HUES48 (cell line): ENCODE measurements at regions not wholly inside any gene's neighbourhood (a gene's known extent, or its start where the extent isn't known, plus 50 kb on each side); places are given as distances from the start of the nearest gene placed in this dataset.
"Not testable (repeated sequence)": the region's sequence is repeated elsewhere in the genome, so short reads cannot be mapped to it uniquely, and the experiment has no call there.

Experiments used
- H3K27ac ChIP-seq: one replicate; pipeline ENCODE4 v1.7.0; 2013; ENCODE audit warnings: low read depth, low read length, inconsistent platforms
- H3K27me3 ChIP-seq: 2 replicates; pipeline ENCODE4 v1.6.1; 2013; ENCODE audit warnings: mild to moderate bottlenecking, low read length; ENCODE audit not compliant: control insufficient read depth, insufficient read depth
- H3K36me3 ChIP-seq: 2 replicates; pipeline ENCODE4 v1.6.1; 2013; ENCODE audit warnings: low read length; ENCODE audit not compliant: control insufficient read depth, insufficient read depth
- H3K4me1 ChIP-seq: 2 replicates; pipeline ENCODE4 v1.6.1; 2013; ENCODE audit warnings: mild to moderate bottlenecking, low read length; ENCODE audit not compliant: control insufficient read depth, insufficient read depth
- H3K4me3 ChIP-seq: 2 replicates; pipeline ENCODE4 v1.5.1; 2013; ENCODE audit warnings: mild to moderate bottlenecking, low read depth, low read length
- H3K9ac ChIP-seq: 2 replicates; pipeline ENCODE4 v1.6.1; 2013; ENCODE audit warnings: mild to moderate bottlenecking, low read depth, low read length, moderate library complexity
- H3K9me3 ChIP-seq: 2 replicates; pipeline ENCODE4 v1.6.1; 2013; ENCODE audit warnings: low read length; ENCODE audit not compliant: control insufficient read depth, insufficient read depth

GRCh38 chr2:120540719-120541552, 194.7 kb upstream of the GLI2 start:
- Histone ChIP-seq H3K27ac (no peak overlapping the region), H3K9ac (no peak overlapping the region)

DNA sequence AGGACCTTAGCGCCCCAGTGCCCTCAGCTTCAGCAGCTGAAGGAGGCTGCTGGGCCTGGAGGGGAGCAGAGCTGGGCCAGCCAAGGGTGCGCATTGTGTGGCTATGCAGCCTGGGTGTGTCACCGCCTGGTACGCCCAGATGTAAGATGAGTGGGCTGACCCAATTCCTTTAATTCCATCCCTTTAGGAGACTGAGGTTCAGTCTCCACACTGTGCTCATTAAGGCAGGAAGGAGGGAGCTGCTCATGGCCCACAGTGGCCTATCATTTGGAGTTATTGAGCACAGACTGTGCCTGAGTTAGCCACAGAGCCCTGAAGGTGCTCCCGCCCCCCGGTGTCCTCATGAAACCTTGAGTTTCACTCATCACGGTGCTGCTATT, 194.1 kb upstream of the GLI2 start:
- Histone ChIP-seq H3K27me3 (peaks cover 9% of the 10 kb centered on the region), H3K36me3 (no peaks in the 10 kb centered on the region), H3K9me3 (no peaks in the 10 kb centered on the region), H3K27ac (no peak overlapping the region), H3K4me3 (no peak overlapping the region), H3K4me1 (peaks cover 6% of the 10 kb centered on the region; the same call in 1 of the 2 replicates), H3K9ac (no peak overlapping the region)

More at GRCh38 chr2:120540719-120541552, 194.7 kb upstream of the GLI2 start:
- Histone ChIP-seq H3K36me3 (no peaks in the 10 kb centered on the region), H3K27me3 (peaks cover 9% of the 10 kb centered on the region), H3K4me3 (no peak overlapping the region), H3K4me1 (peaks cover 4% of the 10 kb centered on the region; the same call in 1 of the 2 replicates), H3K9me3 (no peaks in the 10 kb centered on the region)

DNA sequence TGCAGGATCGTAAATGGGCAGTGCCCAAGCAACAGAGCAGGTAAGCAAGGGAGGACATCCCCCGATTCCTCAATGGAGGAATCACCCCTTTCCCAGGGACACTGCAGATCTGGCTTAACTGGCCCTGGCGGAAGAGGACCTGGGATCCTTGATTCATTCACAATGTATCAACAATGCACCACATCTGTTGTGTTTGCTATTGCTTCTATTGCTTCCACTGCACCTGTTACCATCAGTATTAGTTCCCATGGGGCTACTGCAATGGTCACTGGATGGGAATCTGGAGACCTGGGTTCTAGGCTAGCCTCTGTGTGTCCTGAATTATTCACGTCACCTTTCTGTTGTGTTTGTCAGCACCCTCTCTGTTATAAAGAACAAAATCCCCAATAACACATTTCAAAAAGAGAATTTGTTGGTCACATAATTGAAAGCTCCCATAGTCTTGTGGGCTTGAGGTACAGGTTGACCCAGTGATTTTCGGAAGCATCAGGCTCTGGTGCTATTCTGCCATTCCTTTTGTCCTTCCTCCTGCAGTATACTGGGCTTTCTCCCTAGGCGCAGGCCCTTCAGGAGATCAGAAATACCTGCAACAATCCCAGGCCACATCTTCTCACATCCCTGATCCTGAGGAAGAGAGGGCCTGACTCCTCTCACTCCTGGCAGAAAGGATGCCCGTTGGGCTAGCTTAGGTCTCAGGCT, 193.5 kb upstream of the GLI2 start:
- no peaks in the 10 kb centered on the region for H3K36me3 ChIP-seq
- H3K4me1 ChIP-seq: peaks cover 6% of the 10 kb centered on the region; the same call in 1 of the 2 replicates
- no peak overlapping the region for H3K27ac ChIP-seq
- H3K9me3 ChIP-seq: no peaks in the 10 kb centered on the region
- H3K27me3 ChIP-seq: peaks cover 9% of the 10 kb centered on the region
- H3K9ac ChIP-seq: no peak overlapping the region
- no peak overlapping the region for H3K4me3 ChIP-seq

DNA sequence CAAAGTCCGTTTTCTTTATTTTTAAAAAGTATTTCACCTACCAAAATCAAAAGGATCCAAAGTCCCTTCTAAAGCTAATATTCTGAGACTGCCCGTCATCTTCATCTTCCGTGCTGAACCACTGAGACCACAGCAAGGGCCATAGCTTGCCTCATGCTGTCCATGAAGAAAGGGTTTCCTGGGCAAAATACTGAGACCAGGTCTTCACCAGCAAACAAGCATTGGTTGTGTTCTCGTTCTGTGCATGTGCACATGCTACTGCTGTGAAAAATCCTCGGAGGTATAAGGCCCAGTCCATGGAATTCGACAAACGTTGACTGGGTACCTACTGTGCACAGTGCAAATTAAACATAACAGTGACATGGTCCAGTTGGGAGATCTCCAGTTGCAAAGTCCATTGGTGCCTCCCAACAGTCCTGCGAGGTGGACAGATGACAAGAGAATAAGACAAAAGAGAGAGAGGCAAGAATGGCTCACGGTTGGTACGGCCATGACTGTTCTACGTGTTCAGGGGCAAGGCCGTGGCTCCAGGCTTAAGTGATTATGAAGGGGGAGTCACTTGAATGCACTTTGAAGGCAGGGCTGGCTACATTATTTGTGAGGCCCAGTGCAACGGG, 192.6 kb upstream of the GLI2 start:
- Histone ChIP-seq H3K27ac (no peak overlapping the region), H3K4me1 (peaks cover 6% of the 10 kb centered on the region; the same call in 1 of the 2 replicates), H3K4me3 (no peak overlapping the region), H3K9ac (no peak overlapping the region), H3K36me3 (no peaks in the 10 kb centered on the region), H3K27me3 (peaks cover 9% of the 10 kb centered on the region), H3K9me3 (no peaks in the 10 kb centered on the region)

GRCh38 chr2:120543899-120544298, 191.8 kb upstream of the GLI2 start:
- Histone ChIP-seq H3K27ac (no peak overlapping the region), H3K27me3 (peaks cover 9% of the 10 kb centered on the region), H3K36me3 (no peaks in the 10 kb centered on the region), H3K4me1 (peaks cover 6% of the 10 kb centered on the region; the same call in 1 of the 2 replicates), H3K9me3 (no peaks in the 10 kb centered on the region), H3K9ac (no peak overlapping the region), H3K4me3 (no peak overlapping the region)

DNA sequence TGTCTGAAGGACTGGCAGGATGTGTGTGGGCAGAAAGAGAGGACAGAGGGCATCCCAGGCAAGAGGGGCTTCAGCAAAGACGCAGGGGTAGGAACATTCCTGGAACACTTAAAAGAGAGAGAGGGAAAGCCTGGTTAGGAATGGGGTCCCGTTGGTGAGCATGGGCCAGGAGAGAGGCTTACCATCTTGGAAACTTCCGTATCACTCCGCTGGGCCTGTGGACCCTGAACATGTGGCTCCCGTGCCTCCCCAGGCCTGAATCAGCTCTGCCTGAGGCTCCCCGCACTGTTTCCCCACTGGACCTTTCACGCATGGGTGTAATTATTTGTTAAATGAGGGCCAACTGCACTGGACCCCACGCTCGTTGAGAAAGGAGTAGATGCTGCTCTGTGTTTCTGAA, 191.1 kb upstream of the GLI2 start:
- no peak overlapping the region for H3K27ac ChIP-seq
- H3K4me1 ChIP-seq: peaks cover 6% of the 10 kb centered on the region; the same call in 1 of the 2 replicates
- H3K9me3 ChIP-seq: no peaks in the 10 kb centered on the region
- H3K36me3 ChIP-seq: no peaks in the 10 kb centered on the region
- no peak overlapping the region for H3K9ac ChIP-seq
- H3K4me3 ChIP-seq: no peak overlapping the region
- peaks cover 9% of the 10 kb centered on the region for H3K27me3 ChIP-seq

GRCh38 chr2:120545007-120545406, 190.7 kb upstream of the GLI2 start:
- not testable (repeated sequence) for H3K4me3 ChIP-seq, H3K27ac ChIP-seq, H3K9ac ChIP-seq, H3K4me1 ChIP-seq, H3K9me3 ChIP-seq, H3K36me3 ChIP-seq
- H3K27me3 ChIP-seq: peaks cover 13% of the 10 kb centered on the region

- Histone ChIP-seq H3K9ac (no peak overlapping the region), H3K9me3 (no peaks in the 10 kb centered on the region), H3K4me3 (no peak overlapping the region), H3K36me3 (no peaks in the 10 kb centered on the region), H3K27ac (no peak overlapping the region), H3K27me3 (peaks cover 18% of the 10 kb centered on the region), H3K4me1 (peaks cover 6% of the 10 kb centered on the region; the same call in 1 of the 2 replicates)
Observed at GRCh38 chr2:120545521-120546047, 190.1 kb upstream of the GLI2 start.

- H3K27me3 ChIP-seq: peaks cover 23% of the 10 kb centered on the region
- no peak overlapping the region for H3K27ac ChIP-seq
- H3K4me1 ChIP-seq: peaks cover 6% of the 10 kb centered on the region; the same call in 1 of the 2 replicates
- no peak overlapping the region for H3K4me3 ChIP-seq
- no peak overlapping the region for H3K9ac ChIP-seq
- H3K36me3 ChIP-seq: no peaks in the 10 kb centered on the region
- no peaks in the 10 kb centered on the region for H3K9me3 ChIP-seq
Observed at GRCh38 chr2:120546048-120546864, 189.4 kb upstream of the GLI2 start.

DNA sequence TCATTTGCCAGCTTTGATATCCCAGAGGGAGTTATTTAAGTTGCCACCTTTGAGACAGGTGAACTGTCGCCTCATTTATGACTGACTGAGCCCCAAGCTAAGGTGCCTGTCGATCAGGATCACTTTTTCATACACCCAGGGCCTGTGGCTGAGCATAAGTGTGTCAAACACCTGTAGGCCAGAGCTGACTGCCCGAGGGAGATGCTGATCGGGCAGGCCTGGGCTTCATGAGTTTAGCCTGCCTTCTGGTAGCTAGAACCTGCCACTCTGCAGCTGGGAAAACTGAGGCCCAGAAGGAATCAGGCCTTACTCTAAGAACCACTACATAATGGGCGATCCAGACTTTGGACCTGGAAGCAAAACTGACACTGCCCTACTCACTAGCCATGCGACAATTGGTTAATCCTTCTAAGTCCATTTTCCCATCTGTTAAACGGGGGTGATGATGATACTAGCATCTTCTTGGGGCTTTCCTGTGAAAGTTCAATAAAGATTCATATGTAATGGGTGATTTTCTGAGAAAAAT, 188.7 kb upstream of the GLI2 start:
- H3K9me3 ChIP-seq: no peaks in the 10 kb centered on the region
- H3K36me3 ChIP-seq: no peaks in the 10 kb centered on the region
- H3K9ac ChIP-seq: no peak overlapping the region
- H3K4me3 ChIP-seq: no peak overlapping the region
- H3K27ac ChIP-seq: no peak overlapping the region
- H3K4me1 ChIP-seq: peaks cover 6% of the 10 kb centered on the region; the same call in 1 of the 2 replicates
- H3K27me3 ChIP-seq: peaks cover 29% of the 10 kb centered on the region
